HepG2 (cell line): ENCODE measurements at regions not wholly inside any gene's neighbourhood (a gene's known extent, or its start where the extent isn't known, plus 50 kb on each side); places are given as distances from the start of the nearest gene placed in this dataset.

Experiments
- ATAC-seq: fragments of 200-7000 bp; cut with Tn5 transposase; 3 replicates; pipeline ENCODE4 v1.9.1; 2020; ENCODE audit warnings: mild to moderate bottlenecking, moderate library complexity
- BruUV-seq: library from RNA; stranded (reverse); fragments of 400-500 nt; replicated peaks from 2 replicates; lab custom pipeline; 2021; lab: Mats Ljungman, UMichigan
- CTCF ChIA-PET: fragments of 300-600 bp; formaldehyde crosslinking; extraction: SDS; loops from one replicate; lab custom pipeline; 2021; ENCODE audit warnings: low total read pairs, inconsistent platforms, low intra/inter-chr PET ratio; lab: Yijun Ruan, JAX
- POLR2A ChIA-PET: fragments of 350-600 bp; sonication (Branson Sonifier 250); formaldehyde crosslinking; loops from one replicate; lab custom pipeline; 2020; ENCODE audit warnings: antibody characterized with exemption, inconsistent platforms; lab: Yijun Ruan, JAX
- DNase-seq: peaks from one replicate; pipeline ENCODE4 v3.0.0-alpha.2; 2015; ENCODE audit warnings: low spot score
- FAIRE-seq: peaks from 3 replicates; lab custom pipeline; 2011; peaks lifted over from hg19 to GRCh38; lab: Jason Lieb, UNC
- H2AFZ ChIP-seq: one replicate; pipeline ENCODE4 v1.6.1; 2011; ENCODE audit warnings: low read length, inconsistent platforms
- H3K27ac ChIP-seq: fragments of 300-600 bp; 3 replicates; pipeline ENCODE4 v1.8.0; 2011; ENCODE audit warnings: mixed run types, mild to moderate bottlenecking, mixed read lengths, low read length, inconsistent platforms; ENCODE audit not compliant: insufficient read depth; ENCODE audit errors: extremely low read length
- H3K27me3 ChIP-seq, 2 experiments: fragments of 200-600 bp in 1 of 2; 2 replicates in 1 of 2; 3 replicates in 1 of 2; pipeline versions ENCODE4 v1.6.0 to v1.8.0; 2011; ENCODE audit warnings: low read length in 2 of 2, mild to moderate bottlenecking in 2 of 2, moderate library complexity in 2 of 2, inconsistent platforms in 1 of 2; ENCODE audit not compliant: insufficient read depth in 2 of 2, control insufficient read depth in 1 of 2
- H3K36me3 ChIP-seq, 2 experiments: fragments of 200-600 bp in 1 of 2; replicated peaks in 1 of 2; 2 replicates in 1 of 2; 3 replicates in 1 of 2; pipeline versions ENCODE4 v1.5.1 to v1.8.0; 2011; ENCODE audit warnings: low read length in 2 of 2, inconsistent platforms in 1 of 2; ENCODE audit not compliant: insufficient read depth in 2 of 2, control insufficient read depth in 1 of 2
- H3K4me1 ChIP-seq: 2 replicates; pipeline ENCODE4 v1.5.1; 2012; ENCODE audit warnings: low read length, inconsistent platforms; ENCODE audit not compliant: insufficient read depth
- H3K4me2 ChIP-seq: 2 replicates; pipeline ENCODE4 v1.6.0; 2011; ENCODE audit warnings: low read depth, low read length, inconsistent platforms
- H3K4me3 ChIP-seq, 3 experiments: fragments of 200-600 bp in 1 of 3; sonication (generic), shearing (Covaris generic) in 1 of 3; replicated peaks in 1 of 3; 2 replicates each; pipeline ENCODE4 v1.5.1; 2011 to 2016; ENCODE audit warnings: low read length in 3 of 3, inconsistent platforms in 2 of 3, low read depth in 2 of 3, mild to moderate bottlenecking in 2 of 3, control low read depth in 1 of 3, mixed read lengths in 1 of 3; ENCODE audit not compliant: insufficient read depth in 1 of 3
- H3K79me2 ChIP-seq: one replicate; pipeline ENCODE4 v1.6.1; 2011; ENCODE audit warnings: low read length, inconsistent platforms; ENCODE audit not compliant: insufficient read depth
- H3K9ac ChIP-seq: 2 replicates; pipeline ENCODE4 v1.6.0; 2011; ENCODE audit warnings: mild to moderate bottlenecking, low read depth, low read length, inconsistent platforms; ENCODE audit not compliant: insufficient read depth
- H3K9me3 ChIP-seq: 2 replicates; pipeline ENCODE4 v1.5.1; 2012; ENCODE audit warnings: mild to moderate bottlenecking, low read length
- H4K20me1 ChIP-seq: 2 replicates; pipeline ENCODE4 v1.6.0; 2011; ENCODE audit warnings: inconsistent platforms, mild to moderate bottlenecking, low read length, moderate library complexity; ENCODE audit not compliant: insufficient read depth
- ADNP ChIP-seq: sonication (generic); formaldehyde crosslinking; IDR thresholded peaks from 2 replicates; pipeline ENCODE4 v1.4.0; 2020; ENCODE audit warnings: missing genetic modification reagents
- BRCA1 ChIP-seq: sonication (generic); formaldehyde crosslinking; IDR thresholded peaks from 2 replicates; pipeline ENCODE4 v1.4.0; 2020; ENCODE audit warnings: missing genetic modification reagents
- CAMTA2 ChIP-seq: sonication (generic); formaldehyde crosslinking; IDR thresholded peaks from 2 replicates; pipeline ENCODE4 v1.4.0; 2020; ENCODE audit warnings: mild to moderate bottlenecking, missing genetic modification reagents, borderline replicate concordance
- FOSL1 ChIP-seq: sonication (generic); formaldehyde crosslinking; IDR thresholded peaks from 2 replicates; pipeline ENCODE4 v1.9.0; 2021; ENCODE audit warnings: missing genetic modification reagents, borderline replicate concordance
- MYC ChIP-seq: sonication (generic); formaldehyde crosslinking; IDR thresholded peaks from 2 replicates; pipeline ENCODE4 v1.9.0; 2021; ENCODE audit warnings: missing genetic modification reagents, borderline replicate concordance
- ZBTB42 ChIP-seq: sonication (generic); formaldehyde crosslinking; IDR thresholded peaks from 2 replicates; pipeline ENCODE4 v1.5.0; 2020; ENCODE audit warnings: mild to moderate bottlenecking, missing genetic modification reagents
- ZNF317 ChIP-seq: sonication (generic); formaldehyde crosslinking; IDR thresholded peaks from 2 replicates; pipeline ENCODE4 v1.5.0; 2020; ENCODE audit warnings: mild to moderate bottlenecking, missing genetic modification reagents
- ZNF333 ChIP-seq: sonication (generic); formaldehyde crosslinking; IDR thresholded peaks from 2 replicates; pipeline ENCODE4 v1.4.0; 2020; ENCODE audit warnings: mild to moderate bottlenecking, missing genetic modification reagents, borderline replicate concordance
- ZNF704 ChIP-seq: sonication (generic); formaldehyde crosslinking; IDR thresholded peaks from 2 replicates; pipeline ENCODE4 v1.8.1; 2023; ENCODE audit warnings: mild to moderate bottlenecking, inconsistent platforms, moderate library complexity, missing genetic modification reagents, borderline replicate concordance
- ZNF724P ChIP-seq: sonication (generic); formaldehyde crosslinking; IDR thresholded peaks from 2 replicates; pipeline ENCODE4 v1.8.0; 2022; ENCODE audit warnings: missing genetic modification reagents, borderline replicate concordance
- ZSCAN29 ChIP-seq: sonication (generic); formaldehyde crosslinking; conservative IDR thresholded peaks from 2 replicates; pipeline ENCODE4 v1.4.0; 2020; ENCODE audit warnings: mild to moderate bottlenecking, missing genetic modification reagents
- WGBS: methylation state at CpG from one replicate; pipeline ENCODE4 v1.1.6; 2017; ENCODE audit warnings: low lambda C conversion rate; 5-methylcytosine and 5-hydroxymethylcytosine counted together
- in situ Hi-C: cut with HindIII; loops from 2 replicates; pipeline ENCODE4 v1.10.0; 2017; ENCODE audit warnings: low pct_unique_long_range_greater_than_20kb; ENCODE audit not compliant: extremely low pct_ligation_motif_present
- intact Hi-C: fragments of 100-400 bp; cut with micrococcal nuclease; formaldehyde crosslinking; loops from one replicate; pipeline ENCODE4 v1.10.0; 2022; ENCODE audit not compliant: unreplicated experiment

- ChIA-PET CTCF (no interaction called here), POLR2A (no interaction called here)
- Histone ChIP-seq H3K9me3 (no peaks in the 10 kb centered on the region), H2AFZ (no peak overlapping the region), H3K27ac (no peak overlapping the region), H4K20me1 (no peaks in the 10 kb centered on the region), H3K79me2 (no peaks in the 10 kb centered on the region), H3K36me3 (no peaks in the 10 kb centered on the region), H3K27me3 (no peaks in the 10 kb centered on the region), H3K4me1 (peaks cover 17% of the 10 kb centered on the region), H3K4me2 (no peak overlapping the region), H3K9ac (no peak overlapping the region), H3K4me3 (no peak overlapping the region)
- TF ChIP-seq CAMTA2 (CRISPR knock-in tag): no peak
- intact Hi-C loops: no loop called here
- in situ Hi-C loops: no loop called here
- no peak for DNase-seq
- WGBS: 29% methylated on average over 2 of the region's 2 CpGs
- BruUV-seq: no TSS peak
- ATAC-seq: no peak
- FAIRE-seq: no peak
Observed at GRCh38 chr1:87224201-87224600, 104.5 kb upstream of the LMO4 start.

DNA sequence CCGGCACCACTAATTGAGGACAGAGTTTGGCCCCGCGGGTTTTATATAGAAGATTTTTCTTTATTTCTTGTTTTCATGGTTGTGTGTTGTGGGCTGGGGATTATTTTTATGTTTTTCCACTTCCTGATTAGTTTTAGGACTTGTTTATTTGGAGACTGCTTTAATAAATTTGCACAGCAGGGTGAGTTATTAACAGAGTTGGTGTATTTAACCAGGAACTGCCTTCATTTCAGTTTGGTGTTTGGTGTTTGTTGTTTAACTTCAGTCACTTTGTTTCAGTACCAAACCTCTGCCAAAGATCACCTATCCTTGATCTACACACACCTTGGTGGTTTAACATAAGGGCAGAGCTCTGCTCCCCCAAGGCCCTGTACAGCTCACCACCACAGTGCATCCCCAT, 103.5 kb upstream of the LMO4 start:
- BruUV-seq: no TSS peak
- Histone ChIP-seq H3K79me2 (no peaks in the 10 kb centered on the region), H3K4me3 (no peak overlapping the region), H3K4me2 (no peak overlapping the region), H2AFZ (no peak overlapping the region), H3K27me3 (no peaks in the 10 kb centered on the region), H4K20me1 (no peaks in the 10 kb centered on the region), H3K27ac (no peak overlapping the region), H3K9ac (no peak overlapping the region), H3K36me3 (no peaks in the 10 kb centered on the region), H3K4me1 (peaks cover 17% of the 10 kb centered on the region), H3K9me3 (no peaks in the 10 kb centered on the region)
- no peak for DNase-seq
- intact Hi-C loops: loop anchor here (5.0 kb wide), 1 partner anchor 102 kb away; the partner anchor contains the start of gene LMO4
- FAIRE-seq: no peak
- ChIA-PET POLR2A (no interaction called here), CTCF (no interaction called here)
- in situ Hi-C loops: no loop called here
- WGBS: 98% methylated on average over 3 of the region's 3 CpGs
- TF ChIP-seq ZBTB42 (CRISPR knock-in tag) (no peak), ADNP (CRISPR knock-in tag) (no peak), ZNF704 (CRISPR knock-in tag) (no peak), ZNF317 (CRISPR knock-in tag) (no peak), BRCA1 (CRISPR knock-in tag) (no peak), FOSL1 (CRISPR knock-in tag) (no peak), ZSCAN29 (no peak), ZNF724P (CRISPR knock-in tag) (no peak), MYC (CRISPR knock-in tag) (no peak), ZNF333 (CRISPR knock-in tag) (no peak)
- ATAC-seq: no peak
